Upper lobe of left lung (tissue), 6 donors: ENCODE measurements at regions not wholly inside any gene's neighbourhood (a gene's known extent, or its start where the extent isn't known, plus 50 kb on each side); places are given as distances from the start of the nearest gene placed in this dataset.

ENCODE experiments used
- ATAC-seq, 2 donors: fragments of 200-7000 bp; cut with Tn5 transposase; one replicate each; pipeline ENCODE4 v1.9.1; 2022; ENCODE audit warnings: mild to moderate bottlenecking in 2 of 2, moderate library complexity in 2 of 2; ENCODE audit not compliant: low FRiP score in 2 of 2
- DNase-seq, 2 donors: peaks; one replicate each; pipeline ENCODE4 v3.0.0-alpha.2; 2019 to 2020
- H3K27ac ChIP-seq, 4 donors: fragments of 200-600 bp; sonication (generic); one replicate each; pipeline ENCODE4 v1.5.1; 2016 to 2019
- H3K27me3 ChIP-seq, 4 donors: fragments of 200-600 bp; sonication (generic); one replicate each; pipeline ENCODE4 v1.5.1; 2017 to 2019
- H3K36me3 ChIP-seq, 4 donors: fragments of 200-600 bp; sonication (generic); one replicate each; pipeline ENCODE4 v1.5.1; 2016 to 2019
- H3K4me1 ChIP-seq, 4 donors: fragments of 200-600 bp; sonication (generic); one replicate each; pipeline ENCODE4 v1.5.1; 2018 to 2019
- H3K4me3 ChIP-seq, 4 donors: fragments of 200-600 bp; sonication (generic); one replicate each; pipeline ENCODE4 v1.5.1; 2017 to 2019; ENCODE audit warnings: mild to moderate bottlenecking in 2 of 4, moderate library complexity in 1 of 4
- H3K9me3 ChIP-seq, 4 donors: fragments of 200-600 bp; sonication (generic); one replicate each; pipeline ENCODE4 v1.5.1; 2018 to 2019
- CTCF ChIP-seq, 6 experiments: fragments of 450-650 bp in 4 of 6; fragments of 200-600 bp in 2 of 6; sonication (generic) in 2 of 6; IDR thresholded peaks; one replicate each; pipeline ENCODE4 v1.5.1; 2016 to 2019; ENCODE audit warnings: antibody characterized with exemption in 6 of 6
- EP300 ChIP-seq, 4 donors: sonication (generic); formaldehyde crosslinking; IDR thresholded peaks; one replicate each; pipeline ENCODE4 v1.5.1; 2017; ENCODE audit warnings: antibody characterized with exemption in 4 of 4, control low read depth in 2 of 4
- POLR2A ChIP-seq, 4 donors: fragments of 450-650 bp; IDR thresholded peaks; one replicate each; pipeline ENCODE4 v1.5.1; 2016 to 2017; ENCODE audit warnings: antibody characterized with exemption in 4 of 4, mild to moderate bottlenecking in 2 of 4
- POLR2AphosphoS5 ChIP-seq, 2 donors: sonication (generic); formaldehyde crosslinking; IDR thresholded peaks; one replicate each; pipeline ENCODE4 v1.5.1; 2017; ENCODE audit warnings: antibody characterized with exemption in 2 of 2
- WGBS, 2 donors: methylation state at CpG; one replicate each; pipeline ENCODE4 v1.1.5; 2017 to 2018; 5-methylcytosine and 5-hydroxymethylcytosine counted together
- donor health status: DM: no; HTN: no; CAD: no; lungs with moderate emphysema.
- donor health status: DM: no; HTN: yes; CAD: no; lungs with severe emphysema.

GRCh38 chr20:58044286-58044685 is 184.2 kb downstream of the ANKRD60 start:
- Histone ChIP-seq H3K27me3 (no peaks in the 10 kb centered on the region), H3K9me3 (no peaks in the 10 kb centered on the region), H3K27ac (no peak overlapping the region), H3K4me1 (peaks cover 0 to 4% (median 2%) of the 10 kb centered on the region in 4 donors), H3K36me3 (no peaks in the 10 kb centered on the region), H3K4me3 (no peak overlapping the region)
- 90% methylated on average over 6 of the region's 6 CpGs for WGBS, 2 donors
- DNase-seq: no peak
- TF ChIP-seq POLR2A (IDR thresholded peaks at IDR 0.05): no peak
- no peak for ATAC-seq

DNA sequence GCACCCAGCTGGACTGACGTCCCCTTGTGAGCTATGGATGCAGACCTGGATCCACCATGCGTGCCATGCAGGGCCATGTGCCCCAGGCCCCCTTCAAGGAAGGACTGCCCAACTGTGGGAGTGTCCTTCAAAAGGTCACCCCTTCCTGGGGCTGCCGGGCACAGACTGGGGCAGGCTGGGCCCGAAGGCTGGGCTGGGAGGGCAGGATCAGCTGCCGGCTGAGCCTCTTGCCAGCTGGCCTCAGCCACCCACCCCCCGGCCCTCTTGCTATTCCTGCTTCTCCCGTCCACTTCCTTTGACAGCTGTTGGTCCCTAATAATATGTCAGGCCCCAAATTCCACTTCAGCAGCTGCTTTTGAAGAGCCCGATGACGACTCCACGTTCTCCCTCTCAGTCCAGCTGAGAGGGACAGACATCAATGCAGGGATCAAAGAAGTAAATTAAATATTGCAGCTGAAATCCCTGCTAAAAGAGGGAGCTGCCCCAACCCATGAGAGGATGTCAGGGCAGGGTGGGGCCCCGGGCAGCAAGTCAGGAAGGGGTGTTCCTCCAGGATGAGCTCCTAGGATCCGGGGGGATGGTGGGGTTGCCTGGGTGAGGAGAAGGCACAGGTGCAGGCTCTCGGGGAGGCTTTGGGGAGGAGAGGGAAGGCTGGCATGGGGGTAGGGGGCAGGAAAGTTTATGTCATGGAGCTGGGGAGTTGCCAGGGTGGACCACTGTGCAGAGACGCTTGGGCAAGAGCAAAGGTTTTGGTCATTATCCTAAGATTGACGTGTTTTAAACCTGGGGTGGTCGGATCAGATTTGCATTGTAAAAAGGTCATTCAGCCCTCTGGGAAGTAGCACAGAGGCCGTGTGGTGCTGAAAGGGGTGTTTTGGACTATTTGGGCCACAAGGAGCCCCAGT is 185.0 kb downstream of the ANKRD60 start:
- H3K36me3 ChIP-seq: no peaks in the 10 kb centered on the region
- no peak for TF ChIP-seq CTCF (IDR thresholded peaks at IDR 0.05)
- no peak for TF ChIP-seq EP300 (IDR thresholded peaks at IDR 0.05)
- TF ChIP-seq POLR2AphosphoS5 (IDR thresholded peaks at IDR 0.05): no peak
- TF ChIP-seq POLR2A (IDR thresholded peaks at IDR 0.05): no peak
- no peak for DNase-seq
- peaks cover 0 to 4% (median 2%) of the 10 kb centered on the region in 4 donors for H3K4me1 ChIP-seq
- H3K4me3 ChIP-seq: no peak overlapping the region
- no peaks in the 10 kb centered on the region for H3K27me3 ChIP-seq
- no peak overlapping the region for H3K27ac ChIP-seq
- no peak for ATAC-seq
- no peaks in the 10 kb centered on the region for H3K9me3 ChIP-seq
- 54 to 60% methylated on average over 15 to 17 of the region's 17 CpGs for WGBS, 2 donors

DNA sequence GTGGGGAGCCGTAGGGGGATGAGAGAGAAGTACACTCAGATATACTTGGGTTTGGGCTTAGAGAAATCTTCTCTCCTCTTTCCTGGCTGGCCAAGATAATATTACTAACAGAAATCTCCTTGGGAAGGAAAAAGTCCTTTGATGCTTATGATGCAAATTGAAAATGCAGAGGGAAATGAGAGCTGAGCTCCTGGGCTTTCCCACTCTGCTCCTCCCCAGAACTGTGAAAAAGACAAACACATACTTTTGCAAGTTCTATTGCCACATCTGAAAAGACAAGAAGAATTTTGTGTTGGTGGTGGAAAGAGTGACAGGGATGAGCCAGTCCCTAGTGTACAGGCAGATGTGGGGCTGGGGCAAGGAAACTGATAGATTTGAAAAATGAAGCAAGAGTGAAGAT is 185.9 kb downstream of the ANKRD60 start:
- DNase-seq: no peak
- no peak for ATAC-seq
- 43 to 66% methylated on average over 1 of the region's 1 CpG for WGBS, 2 donors
- H3K27me3 ChIP-seq: no peaks in the 10 kb centered on the region
- no peak for TF ChIP-seq POLR2AphosphoS5 (IDR thresholded peaks at IDR 0.05)
- TF ChIP-seq EP300 (IDR thresholded peaks at IDR 0.05): no peak
- no peak for TF ChIP-seq POLR2A (IDR thresholded peaks at IDR 0.05)
- TF ChIP-seq CTCF (IDR thresholded peaks at IDR 0.05): no peak
- no peaks in the 10 kb centered on the region for H3K36me3 ChIP-seq
- H3K27ac ChIP-seq: no peak overlapping the region
- peaks cover 0 to 4% (median 2%) of the 10 kb centered on the region in 4 donors for H3K4me1 ChIP-seq
- no peak overlapping the region for H3K4me3 ChIP-seq
- no peaks in the 10 kb centered on the region for H3K9me3 ChIP-seq

DNA sequence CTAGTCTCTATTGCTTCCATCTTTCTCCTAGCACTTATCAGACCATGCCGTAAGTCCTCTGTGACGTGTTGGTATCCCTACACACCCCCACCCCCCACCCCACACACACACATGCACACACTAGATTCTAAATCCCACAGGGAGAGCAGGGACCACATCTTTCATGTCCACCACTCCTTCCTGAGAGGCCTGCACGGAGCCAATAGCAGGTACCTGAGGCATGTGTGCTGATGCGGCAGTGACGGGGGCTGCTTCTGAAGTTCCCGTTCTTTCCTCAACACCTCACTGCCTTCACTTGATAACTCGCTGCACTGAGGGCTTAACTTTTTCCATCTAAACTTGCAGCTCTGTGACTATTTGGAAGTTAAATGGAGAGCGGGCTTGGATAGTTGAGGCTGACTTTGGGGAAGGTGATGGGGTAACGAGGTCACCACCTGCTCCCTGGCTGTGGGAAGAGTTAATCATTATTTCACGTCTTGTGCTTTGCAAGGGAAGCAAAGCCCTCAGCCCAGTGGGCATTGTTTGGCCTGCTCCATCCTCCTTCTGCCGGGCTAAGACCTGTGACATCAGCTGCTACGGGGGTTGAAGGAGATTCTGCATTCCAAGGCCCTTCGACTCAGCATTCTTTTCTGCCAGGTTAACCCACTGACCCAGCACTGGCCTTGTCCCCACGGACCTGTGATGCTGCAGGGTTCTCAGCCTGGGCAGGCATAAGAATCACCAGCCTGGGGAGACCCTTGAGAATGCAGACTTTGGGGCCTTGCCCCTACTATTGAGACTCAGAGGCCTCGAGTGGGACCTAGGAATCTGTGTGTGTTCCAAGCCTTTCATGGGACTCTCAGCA is 187.8 kb downstream of the ANKRD60 start:
- Histone ChIP-seq H3K27ac (no peak overlapping the region), H3K9me3 (no peaks in the 10 kb centered on the region), H3K4me1 (peaks cover 0 to 4% (median 2%) of the 10 kb centered on the region in 4 donors), H3K36me3 (no peaks in the 10 kb centered on the region), H3K27me3 (no peaks in the 10 kb centered on the region), H3K4me3 (no peak overlapping the region)
- WGBS, 2 donors: 76 to 90% methylated on average over 13 to 15 of the region's 15 CpGs
- DNase-seq (no peak), ATAC-seq (no peak)
- TF ChIP-seq POLR2AphosphoS5 (IDR thresholded peaks at IDR 0.05) (no peak), POLR2A (IDR thresholded peaks at IDR 0.05) (no peak), CTCF (IDR thresholded peaks at IDR 0.05) (no peak), EP300 (IDR thresholded peaks at IDR 0.05) (no peak)
